ENCODE measurements at regions not wholly inside any gene's neighbourhood (a gene's known extent, or its start where the extent isn't known, plus 50 kb on each side); places are given as distances from the start of the nearest gene placed in this dataset.

- Histone ChIP-seq H3K4me3 (replicated peaks; ENCODE audit: insufficient read depth, low read length) (no peak overlapping the region), H3K27me3 (ENCODE audit: insufficient read depth, poor library complexity, severe bottlenecking) (no peaks in the 10 kb centered on the region), H3K27ac (replicated peaks) (no peak overlapping the region)
- DNase-seq (ENCODE audit: low read depth in 1 of 2, low spot score in 1 of 2), result no peak
- TF ChIP-seq SPI1 (IDR thresholded peaks at IDR 0.05; ENCODE audit: borderline replicate concordance, low read depth), result no peak
- TF ChIP-seq REST (IDR thresholded peaks at IDR 0.05; ENCODE audit: insufficient replicate concordance, low read depth), result no peak
- TF ChIP-seq CTCF (IDR thresholded peaks at IDR 0.05; ENCODE audit: insufficient read depth, low read length), result no peak
- TF ChIP-seq GABPA (IDR thresholded peaks at IDR 0.05; ENCODE audit: low read depth), result no peak
- TF ChIP-seq POLR2AphosphoS5 (IDR thresholded peaks at IDR 0.05; ENCODE audit: low read depth), result no peak
Measured at GRCh38 chr16:24414534-24414933, 124.8 kb upstream of the RBBP6 start.

GRCh38 chr16:24418733-24419132 is 120.6 kb upstream of the RBBP6 start:
- no peak for DNase-seq (ENCODE audit: low read depth in 1 of 2, low spot score in 1 of 2)
- Histone ChIP-seq H3K4me3 (replicated peaks; ENCODE audit: insufficient read depth, low read length) (no peak overlapping the region), H3K27ac (replicated peaks) (no peak overlapping the region), H3K27me3 (ENCODE audit: insufficient read depth, poor library complexity, severe bottlenecking) (no peaks in the 10 kb centered on the region)
- no peak for TF ChIP-seq GABPA (IDR thresholded peaks at IDR 0.05; ENCODE audit: low read depth)
- TF ChIP-seq CTCF (IDR thresholded peaks at IDR 0.05; ENCODE audit: insufficient read depth, low read length), result no peak

GRCh38 chr16:24423312-24423711 is 116.1 kb upstream of the RBBP6 start:
- H3K27me3 ChIP-seq (ENCODE audit: insufficient read depth, poor library complexity, severe bottlenecking), result no peaks in the 10 kb centered on the region
- DNase-seq (ENCODE audit: low read depth in 1 of 2, low spot score in 1 of 2), result no peak
- TF ChIP-seq GABPA (IDR thresholded peaks at IDR 0.05; ENCODE audit: low read depth), result no peak
- no peak for TF ChIP-seq CTCF (IDR thresholded peaks at IDR 0.05; ENCODE audit: insufficient read depth, low read length)
- no peak for TF ChIP-seq SPI1 (IDR thresholded peaks at IDR 0.05; ENCODE audit: borderline replicate concordance, low read depth)
- no peak for TF ChIP-seq POLR2AphosphoS5 (IDR thresholded peaks at IDR 0.05; ENCODE audit: low read depth)
- no peak for TF ChIP-seq REST (IDR thresholded peaks at IDR 0.05; ENCODE audit: insufficient replicate concordance, low read depth)
- H3K27ac ChIP-seq (replicated peaks), result no peak overlapping the region
- H3K4me3 ChIP-seq (replicated peaks; ENCODE audit: insufficient read depth, low read length), result no peak overlapping the region

GRCh38 chr16:24424364-24424763 is 115.0 kb upstream of the RBBP6 start:
- Histone ChIP-seq H3K27me3 (ENCODE audit: insufficient read depth, poor library complexity, severe bottlenecking) (no peaks in the 10 kb centered on the region), H3K4me3 (replicated peaks; ENCODE audit: insufficient read depth, low read length) (no peak overlapping the region), H3K27ac (replicated peaks) (no peak overlapping the region)
- DNase-seq (ENCODE audit: low read depth in 1 of 2, low spot score in 1 of 2), result no peak
- TF ChIP-seq REST (IDR thresholded peaks at IDR 0.05; ENCODE audit: insufficient replicate concordance, low read depth) (no peak), GABPA (IDR thresholded peaks at IDR 0.05; ENCODE audit: low read depth) (no peak), CTCF (IDR thresholded peaks at IDR 0.05; ENCODE audit: insufficient read depth, low read length) (no peak), POLR2AphosphoS5 (IDR thresholded peaks at IDR 0.05; ENCODE audit: low read depth) (no peak), SPI1 (IDR thresholded peaks at IDR 0.05; ENCODE audit: borderline replicate concordance, low read depth) (no peak)
